ENCODE measurements at regions not wholly inside any gene's neighbourhood (a gene's known extent, or its start where the extent isn't known, plus 50 kb on each side); places are given as distances from the start of the nearest gene placed in this dataset.

- TF ChIP-seq RAD21 (IDR thresholded peaks at IDR 0.05) (no peak), CTCF (IDR thresholded peaks at IDR 0.05; ENCODE audit: low read depth, low read length, missing input control) (no peak), JUND (IDR thresholded peaks at IDR 0.05) (no peak), SP1 (IDR thresholded peaks at IDR 0.05) (no peak), YY1 (IDR thresholded peaks at IDR 0.05) (no peak), RXRA (IDR thresholded peaks at IDR 0.05) (no peak)
- TF ChIP-seq, protein P1, sequence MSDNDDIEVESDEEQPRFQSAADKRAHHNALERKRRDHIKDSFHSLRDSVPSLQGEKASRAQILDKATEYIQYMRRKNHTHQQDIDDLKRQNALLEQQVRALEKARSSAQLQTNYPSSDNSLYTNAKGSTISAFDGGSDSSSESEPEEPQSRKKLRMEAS (IDR thresholded peaks at IDR 0.05) = no peak
- TF ChIP-seq, protein P2, sequence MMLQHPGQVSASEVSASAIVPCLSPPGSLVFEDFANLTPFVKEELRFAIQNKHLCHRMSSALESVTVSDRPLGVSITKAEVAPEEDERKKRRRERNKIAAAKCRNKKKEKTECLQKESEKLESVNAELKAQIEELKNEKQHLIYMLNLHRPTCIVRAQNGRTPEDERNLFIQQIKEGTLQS (IDR thresholded peaks at IDR 0.05) = no peak
Measured at GRCh38 chr13:30081331-30081730, 226.0 kb downstream of the KATNAL1 start.

All from liver (tissue), 3 donors.